ENCODE measurements at regions not wholly inside any gene's neighbourhood (a gene's known extent, or its start where the extent isn't known, plus 50 kb on each side); places are given as distances from the start of the nearest gene placed in this dataset.

DNA sequence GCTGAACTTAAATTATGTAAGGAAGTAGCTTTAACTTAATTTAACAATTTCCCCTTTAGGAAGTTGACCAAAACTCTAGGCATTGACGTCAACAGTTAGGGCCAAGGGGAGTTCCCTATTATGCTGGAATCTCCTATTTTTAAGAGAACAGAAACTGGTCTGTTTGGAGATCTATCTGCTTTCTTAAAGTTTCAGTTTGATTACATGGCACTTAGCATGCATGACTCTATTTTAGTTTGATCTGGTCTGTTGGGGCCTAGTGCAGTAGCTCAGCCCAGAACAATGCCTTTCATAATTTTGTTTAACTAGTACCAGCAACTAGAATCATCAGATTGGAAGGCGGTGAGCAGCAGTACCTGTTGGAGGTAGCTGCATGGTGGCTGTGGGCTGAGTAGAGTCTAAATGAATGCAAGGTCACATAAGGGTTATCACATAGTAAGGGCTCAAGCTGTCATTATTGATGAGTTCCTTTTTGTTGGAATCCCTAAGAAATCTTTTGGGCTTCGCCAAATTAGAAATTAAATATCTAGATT, 60.5 kb upstream of the ZNG1B start:
- no peak overlapping the region for H2BK20ac ChIP-seq (ENCODE audit: low read depth, low read length)
- no peaks in the 10 kb centered on the region for H3K9me1 ChIP-seq (ENCODE audit: insufficient read depth, low read length)
- no peaks in the 10 kb centered on the region for H4K20me1 ChIP-seq (ENCODE audit: insufficient read depth, low read length)
- H3K4me2 ChIP-seq (ENCODE audit: low read depth, low read length): no peak overlapping the region
- H3K4ac ChIP-seq (ENCODE audit: low read depth, low read length): no peak overlapping the region
- H3K27me3 ChIP-seq (ENCODE audit: control insufficient read depth, insufficient read depth, low read length): peaks cover 22% of the 10 kb centered on the region
- H4K5ac ChIP-seq (ENCODE audit: low read depth, low read length): no peak overlapping the region
- H3K56ac ChIP-seq (ENCODE audit: extremely low read depth, insufficient read depth, low read length): no peak overlapping the region
- no peak overlapping the region for H2BK5ac ChIP-seq (ENCODE audit: low read depth, low read length, poor library complexity, severe bottlenecking)
- TF ChIP-seq MXI1 (IDR thresholded peaks at IDR 0.05; ENCODE audit: borderline replicate concordance, low read depth, low read length): no peak
- H2AK9ac ChIP-seq (replicated peaks; ENCODE audit: low read depth, low read length, poor library complexity): no peak overlapping the region
- ChIA-PET CTCF (interaction anchor here (0.7 to 1.5 kb wide), 2 partner anchors 172 to 1253 kb away, joined by 3 read pairs; no protein-coding TSS in a partner anchor), POLR2A (ENCODE audit: unreplicated experiment) (no interaction called here)
- no CpG with 5 or more reads among the region's 3 CpGs for WGBS, 2 experiments (ENCODE audit: extremely low coverage in 2 of 2, insufficient read length in 1 of 2)
- no TSS peak for BruUV-seq (replicated peaks)
- H4K91ac ChIP-seq (ENCODE audit: insufficient read depth, low read depth, low read length): no peak overlapping the region
- ATAC-seq (ENCODE audit: low read depth) (no peak), DNase-seq (no peak)
- no peaks in the 10 kb centered on the region for H3K36me3 ChIP-seq (ENCODE audit: control insufficient read depth, insufficient read depth, low read length)
- H3K27ac ChIP-seq (ENCODE audit: insufficient read depth, low read length): no peak overlapping the region
- dilution Hi-C loops (cut with HindIII; ENCODE audit: low sequenced_read_pairs, unreplicated experiment): no loop called here
- no peak overlapping the region for H3K4me3 ChIP-seq (ENCODE audit: insufficient read depth, low read depth, low read length)
- H3K4me1 ChIP-seq (ENCODE audit: control insufficient read depth, insufficient read depth, low read length): no peaks in the 10 kb centered on the region
- H2BK15ac ChIP-seq (ENCODE audit: low read depth, low read length): no peak overlapping the region
- in situ Hi-C loops (cut with MboI; ENCODE audit: low sequenced_read_pairs): no loop called here
- H3K18ac ChIP-seq (ENCODE audit: low read depth, low read length): no peak overlapping the region
- H3K23ac ChIP-seq (ENCODE audit: low read depth, low read length): no peak overlapping the region
- H3K9ac ChIP-seq (ENCODE audit: low read depth, low read length): no peak overlapping the region
- no peak overlapping the region for H3K14ac ChIP-seq (replicated peaks; ENCODE audit: low read depth, low read length)
- no peaks in the 10 kb centered on the region for H3K79me1 ChIP-seq (ENCODE audit: low read depth in 1 of 2, low read length in 2 of 2)
- intact Hi-C loops (cut with micrococcal nuclease): no loop called here
- no peak overlapping the region for H2BK120ac ChIP-seq (ENCODE audit: low read depth, low read length)
- no peak overlapping the region for H4K8ac ChIP-seq (ENCODE audit: low read depth in 2 of 2, low read length in 2 of 2)
- no peak overlapping the region for H2AK5ac ChIP-seq (ENCODE audit: low read depth, low read length)
- no peaks in the 10 kb centered on the region for H3K9me3 ChIP-seq (ENCODE audit: control insufficient read depth, insufficient read depth, low read length)
- no peak overlapping the region for H2AFZ ChIP-seq (replicated peaks; ENCODE audit: low read length, poor library complexity)
